ENCODE measurements at regions not wholly inside any gene's neighbourhood (a gene's known extent, or its start where the extent isn't known, plus 50 kb on each side); places are given as distances from the start of the nearest gene placed in this dataset.

DNA sequence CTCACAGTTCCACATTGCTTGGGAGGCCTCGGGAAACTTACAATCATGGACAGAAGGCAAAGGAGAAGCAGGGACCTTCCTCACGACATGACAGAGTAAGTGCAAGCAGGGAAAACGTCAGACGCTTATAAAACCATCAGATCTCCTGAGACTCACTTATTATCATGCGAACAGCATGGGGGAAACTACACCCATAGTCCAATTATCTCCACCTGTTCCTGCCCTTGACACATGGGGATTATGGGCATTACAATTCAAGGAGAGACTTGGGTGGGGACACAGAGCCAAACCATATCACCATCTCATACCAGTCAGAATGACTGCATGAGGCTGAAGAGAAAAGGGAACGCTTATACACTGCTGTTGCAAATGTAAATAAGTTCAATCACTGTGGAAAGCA lies 1066.9 kb upstream of the PCDH7 start:
- TF ChIP-seq, protein P1, sequence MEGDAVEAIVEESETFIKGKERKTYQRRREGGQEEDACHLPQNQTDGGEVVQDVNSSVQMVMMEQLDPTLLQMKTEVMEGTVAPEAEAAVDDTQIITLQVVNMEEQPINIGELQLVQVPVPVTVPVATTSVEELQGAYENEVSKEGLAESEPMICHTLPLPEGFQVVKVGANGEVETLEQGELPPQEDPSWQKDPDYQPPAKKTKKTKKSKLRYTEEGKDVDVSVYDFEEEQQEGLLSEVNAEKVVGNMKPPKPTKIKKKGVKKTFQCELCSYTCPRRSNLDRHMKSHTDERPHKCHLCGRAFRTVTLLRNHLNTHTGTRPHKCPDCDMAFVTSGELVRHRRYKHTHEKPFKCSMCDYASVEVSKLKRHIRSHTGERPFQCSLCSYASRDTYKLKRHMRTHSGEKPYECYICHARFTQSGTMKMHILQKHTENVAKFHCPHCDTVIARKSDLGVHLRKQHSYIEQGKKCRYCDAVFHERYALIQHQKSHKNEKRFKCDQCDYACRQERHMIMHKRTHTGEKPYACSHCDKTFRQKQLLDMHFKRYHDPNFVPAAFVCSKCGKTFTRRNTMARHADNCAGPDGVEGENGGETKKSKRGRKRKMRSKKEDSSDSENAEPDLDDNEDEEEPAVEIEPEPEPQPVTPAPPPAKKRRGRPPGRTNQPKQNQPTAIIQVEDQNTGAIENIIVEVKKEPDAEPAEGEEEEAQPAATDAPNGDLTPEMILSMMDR (IDR thresholded peaks at IDR 0.05; ENCODE audit: low read depth, low read length) = no peak
- no peak for TF ChIP-seq POLR2A (IDR thresholded peaks at IDR 0.05; ENCODE audit: extremely low read depth, insufficient read length)
- no peak for TF ChIP-seq MYC (IDR thresholded peaks at IDR 0.05; ENCODE audit: low read depth, low read length)
